ENCODE measurements at regions not wholly inside any gene's neighbourhood (a gene's known extent, or its start where the extent isn't known, plus 50 kb on each side); places are given as distances from the start of the nearest gene placed in this dataset.

GRCh38 chr3:111335512-111336303, 206.3 kb upstream of the CD96 start:
- Histone ChIP-seq H3K27ac (ENCODE audit: low read length) (no peak overlapping the region), H3K27me3 (ENCODE audit: control insufficient read depth, insufficient read depth, low read length) (no peaks in the 10 kb centered on the region), H3K4me1 (ENCODE audit: control insufficient read depth, insufficient read depth, low read length) (no peaks in the 10 kb centered on the region), H3K9me3 (ENCODE audit: control insufficient read depth, insufficient read depth, low read length) (no peaks in the 10 kb centered on the region), H3K4me3 (ENCODE audit: low read length) (no peak overlapping the region), H3K36me3 (ENCODE audit: control insufficient read depth, insufficient read depth, low read length) (no peaks in the 10 kb centered on the region)
- Mint-ChIP-seq H3K4me1 (peaks cover 0 to 5% of the 10 kb centered on the region in 2 donors), H3K4me3 (no peak overlapping the region), H3K36me3 (no peaks in the 10 kb centered on the region), H3K9me3 (no peaks in the 10 kb centered on the region), H3K27me3 (ENCODE audit: low read depth in 2 of 2) (peaks cover 0 to 10% of the 10 kb centered on the region in 2 donors), H3K27ac (no peak overlapping the region)
- TF ChIP-seq, protein P1, sequence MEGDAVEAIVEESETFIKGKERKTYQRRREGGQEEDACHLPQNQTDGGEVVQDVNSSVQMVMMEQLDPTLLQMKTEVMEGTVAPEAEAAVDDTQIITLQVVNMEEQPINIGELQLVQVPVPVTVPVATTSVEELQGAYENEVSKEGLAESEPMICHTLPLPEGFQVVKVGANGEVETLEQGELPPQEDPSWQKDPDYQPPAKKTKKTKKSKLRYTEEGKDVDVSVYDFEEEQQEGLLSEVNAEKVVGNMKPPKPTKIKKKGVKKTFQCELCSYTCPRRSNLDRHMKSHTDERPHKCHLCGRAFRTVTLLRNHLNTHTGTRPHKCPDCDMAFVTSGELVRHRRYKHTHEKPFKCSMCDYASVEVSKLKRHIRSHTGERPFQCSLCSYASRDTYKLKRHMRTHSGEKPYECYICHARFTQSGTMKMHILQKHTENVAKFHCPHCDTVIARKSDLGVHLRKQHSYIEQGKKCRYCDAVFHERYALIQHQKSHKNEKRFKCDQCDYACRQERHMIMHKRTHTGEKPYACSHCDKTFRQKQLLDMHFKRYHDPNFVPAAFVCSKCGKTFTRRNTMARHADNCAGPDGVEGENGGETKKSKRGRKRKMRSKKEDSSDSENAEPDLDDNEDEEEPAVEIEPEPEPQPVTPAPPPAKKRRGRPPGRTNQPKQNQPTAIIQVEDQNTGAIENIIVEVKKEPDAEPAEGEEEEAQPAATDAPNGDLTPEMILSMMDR (IDR thresholded peaks at IDR 0.05), result no peak
- ATAC-seq (no peak), DNase-seq (no peak)
- intact Hi-C loops (cut with micrococcal nuclease), result no loop called here
- WGBS (ENCODE audit: insufficient coverage), result 86% methylated on average over 2 of the region's 2 CpGs

DNA sequence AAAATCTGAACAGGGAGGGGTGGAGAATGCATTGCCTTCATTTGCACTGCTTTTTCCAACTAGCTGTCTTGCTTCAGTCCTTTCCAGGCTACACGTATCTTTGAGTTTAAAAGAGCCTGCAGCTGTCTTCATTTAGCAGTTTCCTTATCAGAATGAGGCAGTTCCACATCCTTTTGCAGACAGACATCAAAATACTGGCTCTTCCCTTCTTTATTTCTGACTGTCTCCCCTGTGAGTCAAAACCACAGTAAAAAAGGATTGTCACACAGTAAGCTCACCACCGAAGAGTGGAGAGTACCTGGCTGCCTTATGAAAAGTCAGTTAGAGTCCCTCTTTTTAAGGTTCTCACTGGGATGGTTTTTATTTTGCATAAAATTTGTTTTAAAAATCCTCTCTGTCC, 205.5 kb upstream of the CD96 start:
- H3K27ac ChIP-seq (ENCODE audit: low read length), result no peak overlapping the region
- intact Hi-C loops (cut with micrococcal nuclease), result no loop called here
- H3K36me3 ChIP-seq (ENCODE audit: control insufficient read depth, insufficient read depth, low read length), result no peaks in the 10 kb centered on the region
- peaks cover 5% of the 10 kb centered on the region for H3K9me3 ChIP-seq (ENCODE audit: control insufficient read depth, insufficient read depth, low read length)
- no peaks in the 10 kb centered on the region for H3K36me3 Mint-ChIP-seq
- H3K9me3 Mint-ChIP-seq, result no peaks in the 10 kb centered on the region
- H3K4me3 ChIP-seq (ENCODE audit: low read length), result no peak overlapping the region
- peaks cover 0 to 5% of the 10 kb centered on the region in 2 donors for H3K4me1 Mint-ChIP-seq
- 22% methylated on average over 2 of the region's 2 CpGs for WGBS (ENCODE audit: insufficient coverage)
- DNase-seq, result no peak
- H3K27ac Mint-ChIP-seq, result no peak overlapping the region
- TF ChIP-seq, protein P1 (IDR thresholded peaks at IDR 0.05), result no peak
- H3K4me3 Mint-ChIP-seq, result no peak overlapping the region
- no peak for ATAC-seq
- H3K27me3 ChIP-seq (ENCODE audit: control insufficient read depth, insufficient read depth, low read length), result no peaks in the 10 kb centered on the region
- H3K4me1 ChIP-seq (ENCODE audit: control insufficient read depth, insufficient read depth, low read length), result no peaks in the 10 kb centered on the region
- H3K27me3 Mint-ChIP-seq (ENCODE audit: low read depth in 2 of 2), result peaks cover 0 to 10% of the 10 kb centered on the region in 2 donors

- H3K36me3 ChIP-seq (ENCODE audit: control insufficient read depth, insufficient read depth, low read length), result no peaks in the 10 kb centered on the region
- intact Hi-C loops (cut with micrococcal nuclease), result no loop called here
- no peak overlapping the region for H3K27ac Mint-ChIP-seq
- H3K4me1 Mint-ChIP-seq, result peaks cover 0 to 5% of the 10 kb centered on the region in 2 donors
- H3K4me1 ChIP-seq (ENCODE audit: control insufficient read depth, insufficient read depth, low read length), result no peaks in the 10 kb centered on the region
- H3K9me3 ChIP-seq (ENCODE audit: control insufficient read depth, insufficient read depth, low read length), result peaks cover 5% of the 10 kb centered on the region
- TF ChIP-seq, protein P1 (IDR thresholded peaks at IDR 0.05), result peak; percentile 18
- H3K9me3 Mint-ChIP-seq, result no peaks in the 10 kb centered on the region
- no peak overlapping the region for H3K4me3 Mint-ChIP-seq
- WGBS (ENCODE audit: insufficient coverage), result 85% methylated on average over 3 of the region's 4 CpGs
- no peaks in the 10 kb centered on the region for H3K27me3 ChIP-seq (ENCODE audit: control insufficient read depth, insufficient read depth, low read length)
- no peaks in the 10 kb centered on the region for H3K36me3 Mint-ChIP-seq
- peak in 1 of 2 donors; percentile 67 for DNase-seq
- peak in 1 of 3 donors; percentile 46 for ATAC-seq
- H3K4me3 ChIP-seq (ENCODE audit: low read length), result no peak overlapping the region
- no peak overlapping the region for H3K27ac ChIP-seq (ENCODE audit: low read length)
- peaks cover 0 to 10% of the 10 kb centered on the region in 2 donors for H3K27me3 Mint-ChIP-seq (ENCODE audit: low read depth in 2 of 2)
Measured at GRCh38 chr3:111338059-111338698, 203.8 kb upstream of the CD96 start.
